ENCODE measurements at regions not wholly inside any gene's neighbourhood (a gene's known extent, or its start where the extent isn't known, plus 50 kb on each side); places are given as distances from the start of the nearest gene placed in this dataset.

GRCh38 chr15:97027772-97028171, 697.3 kb downstream of the NR2F2 start:
- TF ChIP-seq, protein P1, sequence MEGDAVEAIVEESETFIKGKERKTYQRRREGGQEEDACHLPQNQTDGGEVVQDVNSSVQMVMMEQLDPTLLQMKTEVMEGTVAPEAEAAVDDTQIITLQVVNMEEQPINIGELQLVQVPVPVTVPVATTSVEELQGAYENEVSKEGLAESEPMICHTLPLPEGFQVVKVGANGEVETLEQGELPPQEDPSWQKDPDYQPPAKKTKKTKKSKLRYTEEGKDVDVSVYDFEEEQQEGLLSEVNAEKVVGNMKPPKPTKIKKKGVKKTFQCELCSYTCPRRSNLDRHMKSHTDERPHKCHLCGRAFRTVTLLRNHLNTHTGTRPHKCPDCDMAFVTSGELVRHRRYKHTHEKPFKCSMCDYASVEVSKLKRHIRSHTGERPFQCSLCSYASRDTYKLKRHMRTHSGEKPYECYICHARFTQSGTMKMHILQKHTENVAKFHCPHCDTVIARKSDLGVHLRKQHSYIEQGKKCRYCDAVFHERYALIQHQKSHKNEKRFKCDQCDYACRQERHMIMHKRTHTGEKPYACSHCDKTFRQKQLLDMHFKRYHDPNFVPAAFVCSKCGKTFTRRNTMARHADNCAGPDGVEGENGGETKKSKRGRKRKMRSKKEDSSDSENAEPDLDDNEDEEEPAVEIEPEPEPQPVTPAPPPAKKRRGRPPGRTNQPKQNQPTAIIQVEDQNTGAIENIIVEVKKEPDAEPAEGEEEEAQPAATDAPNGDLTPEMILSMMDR (IDR thresholded peaks at IDR 0.05; ENCODE audit: control extremely low read depth, extremely low read depth): no peak
- ATAC-seq (ENCODE audit: insufficient read depth, low FRiP score): no peak
- Histone ChIP-seq H3K27ac (ENCODE audit: low read depth in 1 of 2, low read length in 1 of 2) (no peak overlapping the region), H3K9ac (ENCODE audit: insufficient read depth in 1 of 2, low read length in 2 of 2) (no peak overlapping the region), H3K27me3 (ENCODE audit: control insufficient read depth in 3 of 3, insufficient read depth in 3 of 3, low read length in 2 of 3) (no peaks in the 10 kb centered on the region), H3K9me3 (ENCODE audit: control insufficient read depth in 4 of 4, insufficient read depth in 3 of 4, low read length in 3 of 4) (peaks cover 0 to 5% (median 3%) of the 10 kb centered on the region in 4 donors), H3K4me1 (ENCODE audit: control insufficient read depth in 5 of 5, insufficient read depth in 5 of 5, low read length in 5 of 5) (no peaks in the 10 kb centered on the region), H3K36me3 (ENCODE audit: control insufficient read depth in 4 of 4, insufficient read depth in 4 of 4, low read length in 4 of 4) (no peaks in the 10 kb centered on the region), H3K4me3 (no peak overlapping the region)
- no peak for DNase-seq
- WGBS, 2 donors: 88 to 94% methylated on average over 2 of the region's 2 CpGs

- H3K9me3 ChIP-seq (ENCODE audit: control insufficient read depth in 4 of 4, insufficient read depth in 3 of 4, low read length in 3 of 4): peaks cover 0 to 5% (median 3%) of the 10 kb centered on the region in 4 donors
- H3K27ac ChIP-seq (ENCODE audit: low read depth in 1 of 2, low read length in 1 of 2): no peak overlapping the region
- no peak overlapping the region for H3K9ac ChIP-seq (ENCODE audit: insufficient read depth in 1 of 2, low read length in 2 of 2)
- WGBS, 2 donors: 85 to 86% methylated on average over 2 of the region's 2 CpGs
- no peak overlapping the region for H3K4me3 ChIP-seq
- TF ChIP-seq, protein P1 (IDR thresholded peaks at IDR 0.05; ENCODE audit: control extremely low read depth, extremely low read depth): no peak
- no peaks in the 10 kb centered on the region for H3K36me3 ChIP-seq (ENCODE audit: control insufficient read depth in 4 of 4, insufficient read depth in 4 of 4, low read length in 4 of 4)
- no peaks in the 10 kb centered on the region for H3K4me1 ChIP-seq (ENCODE audit: control insufficient read depth in 5 of 5, insufficient read depth in 5 of 5, low read length in 5 of 5)
- no peak for ATAC-seq (ENCODE audit: insufficient read depth, low FRiP score)
- H3K27me3 ChIP-seq (ENCODE audit: control insufficient read depth in 3 of 3, insufficient read depth in 3 of 3, low read length in 2 of 3): no peaks in the 10 kb centered on the region
- DNase-seq: no peak
These were observed 699.8 kb downstream of the NR2F2 start for GRCh38 chr15:97030251-97030650.

GRCh38 chr15:97036301-97036700, 705.8 kb downstream of the NR2F2 start:
- Histone ChIP-seq H3K36me3 (ENCODE audit: control insufficient read depth in 4 of 4, insufficient read depth in 4 of 4, low read length in 4 of 4) (no peaks in the 10 kb centered on the region), H3K4me3 (no peak overlapping the region), H3K27me3 (ENCODE audit: control insufficient read depth in 3 of 3, insufficient read depth in 3 of 3, low read length in 2 of 3) (no peaks in the 10 kb centered on the region), H3K4me1 (ENCODE audit: control insufficient read depth in 5 of 5, insufficient read depth in 5 of 5, low read length in 5 of 5) (no peaks in the 10 kb centered on the region), H3K9ac (ENCODE audit: insufficient read depth in 1 of 2, low read length in 2 of 2) (no peak overlapping the region), H3K27ac (ENCODE audit: low read depth in 1 of 2, low read length in 1 of 2) (no peak overlapping the region), H3K9me3 (ENCODE audit: control insufficient read depth in 4 of 4, insufficient read depth in 3 of 4, low read length in 3 of 4) (no peaks in the 10 kb centered on the region)
- DNase-seq (no peak), ATAC-seq (ENCODE audit: insufficient read depth, low FRiP score) (no peak)
- TF ChIP-seq, protein P1 (IDR thresholded peaks at IDR 0.05; ENCODE audit: control extremely low read depth, extremely low read depth): no peak
- 62 to 72% methylated on average over 3 of the region's 3 CpGs for whole genome bisulfite sequencing, 2 donors

GRCh38 chr15:97037080-97037479, 706.6 kb downstream of the NR2F2 start:
- DNase-seq: no peak
- H3K27ac ChIP-seq (ENCODE audit: low read depth in 1 of 2, low read length in 1 of 2): no peak overlapping the region
- no peak for ATAC-seq (ENCODE audit: insufficient read depth, low FRiP score)
- TF ChIP-seq, protein P1 (IDR thresholded peaks at IDR 0.05; ENCODE audit: control extremely low read depth, extremely low read depth): no peak
- no peaks in the 10 kb centered on the region for H3K36me3 ChIP-seq (ENCODE audit: control insufficient read depth in 4 of 4, insufficient read depth in 4 of 4, low read length in 4 of 4)
- WGBS, 2 donors: 48 to 53% methylated on average over 1 of the region's 1 CpG
- H3K9ac ChIP-seq (ENCODE audit: insufficient read depth in 1 of 2, low read length in 2 of 2): no peak overlapping the region
- H3K9me3 ChIP-seq (ENCODE audit: control insufficient read depth in 4 of 4, insufficient read depth in 3 of 4, low read length in 3 of 4): no peaks in the 10 kb centered on the region
- H3K27me3 ChIP-seq (ENCODE audit: control insufficient read depth in 3 of 3, insufficient read depth in 3 of 3, low read length in 2 of 3): no peaks in the 10 kb centered on the region
- no peak overlapping the region for H3K4me3 ChIP-seq
- no peaks in the 10 kb centered on the region for H3K4me1 ChIP-seq (ENCODE audit: control insufficient read depth in 5 of 5, insufficient read depth in 5 of 5, low read length in 5 of 5)

All from lung (tissue), 11 donors.